Endothelial cell of umbilical vein (primary cell): ENCODE measurements at regions not wholly inside any gene's neighbourhood (a gene's known extent, or its start where the extent isn't known, plus 50 kb on each side); places are given as distances from the start of the nearest gene placed in this dataset.

Experiments
- BruUV-seq: library from RNA; stranded (reverse); fragments of 400-500 nt; replicated peaks from 2 replicates; lab custom pipeline; 2021; lab: Mats Ljungman, UMichigan
- CTCF ChIA-PET: fragments of 300-600, 350-600 bp; sonication (Branson Sonifier 250); formaldehyde crosslinking; loops from one replicate; lab custom pipeline; 2021; ENCODE audit warnings: antibody characterized with exemption, inconsistent platforms; lab: Charles Lee
- POLR2A ChIA-PET: fragments of 300-600, 350-600 bp; sonication (Branson Sonifier 250); formaldehyde crosslinking; loops from one replicate; lab custom pipeline; 2021; ENCODE audit warnings: antibody characterized with exemption, inconsistent platforms; lab: Charles Lee
- DNase-seq: peaks from one replicate; pipeline ENCODE4 v3.0.0-alpha.2; 2011; ENCODE audit warnings: low read depth, low spot score
- FAIRE-seq: peaks from 2 replicates; lab custom pipeline; 2011; peaks lifted over from hg19 to GRCh38; lab: Jason Lieb, UNC
- H2AFZ ChIP-seq: 2 replicates; pipeline ENCODE4 v1.6.0; 2012; ENCODE audit warnings: low read depth, low read length, control low read depth, inconsistent platforms
- H3K27ac ChIP-seq: 2 replicates; pipeline ENCODE4 v1.5.1; 2011; ENCODE audit warnings: low read depth, mild to moderate bottlenecking, control low read depth, low read length, moderate library complexity; ENCODE audit not compliant: insufficient read depth
- H3K27me3 ChIP-seq, 2 experiments: 2 replicates each; pipeline versions ENCODE4 v1.6.0 to v1.6.1; 2011; ENCODE audit warnings: low read length in 2 of 2, mixed read lengths in 1 of 2; ENCODE audit not compliant: control insufficient read depth in 2 of 2, insufficient read depth in 2 of 2
- H3K36me3 ChIP-seq, 2 experiments: 2 replicates in 1 of 2; 3 replicates in 1 of 2; pipeline ENCODE4 v1.5.1; 2011; ENCODE audit warnings: low read length in 2 of 2, mild to moderate bottlenecking in 1 of 2, moderate library complexity in 1 of 2; ENCODE audit not compliant: control insufficient read depth in 2 of 2, insufficient read depth in 2 of 2; ENCODE audit errors: extremely low read depth in 1 of 2
- H3K4me1 ChIP-seq: 3 replicates; pipeline ENCODE4 v1.5.1; 2011; ENCODE audit warnings: mild to moderate bottlenecking, low read length; ENCODE audit not compliant: control insufficient read depth, insufficient read depth; ENCODE audit errors: extremely low read depth
- H3K4me2 ChIP-seq: 2 replicates; pipeline ENCODE4 v1.6.1; 2011; ENCODE audit warnings: low read length, control low read depth, mixed read lengths; ENCODE audit not compliant: insufficient read depth
- H3K4me3 ChIP-seq, 3 experiments: fragments of 200-600 bp in 1 of 3; sonication (generic), shearing (Covaris generic) in 1 of 3; replicated peaks in 1 of 3; 2 replicates each; pipeline ENCODE4 v1.5.1; 2011 to 2016; ENCODE audit warnings: control low read depth in 3 of 3, low read length in 3 of 3, mild to moderate bottlenecking in 2 of 3, inconsistent platforms in 1 of 3, low read depth in 1 of 3, moderate library complexity in 1 of 3; ENCODE audit not compliant: insufficient read depth in 1 of 3
- H3K79me2 ChIP-seq: 2 replicates; pipeline ENCODE4 v1.6.0; 2012; ENCODE audit warnings: low read length, inconsistent platforms; ENCODE audit not compliant: control insufficient read depth, insufficient read depth
- H3K9ac ChIP-seq: replicated peaks from 2 replicates; pipeline ENCODE3; 2011; ENCODE audit warnings: low read length, control low read depth; ENCODE audit not compliant: insufficient read depth; ENCODE audit errors: extremely low read depth
- H3K9me1 ChIP-seq: replicated peaks from 3 replicates; pipeline ENCODE4 v1.6.0; 2011; ENCODE audit warnings: mild to moderate bottlenecking, low read length; ENCODE audit not compliant: control insufficient read depth, insufficient read depth; ENCODE audit errors: extremely low read depth
- H3K9me3 ChIP-seq: replicated peaks from 2 replicates; pipeline ENCODE4 v1.5.1; 2012; ENCODE audit warnings: low read length, inconsistent platforms; ENCODE audit not compliant: control insufficient read depth, insufficient read depth
- H4K20me1 ChIP-seq: replicated peaks from 2 replicates; pipeline ENCODE3; 2011; ENCODE audit warnings: mild to moderate bottlenecking, low read length; ENCODE audit not compliant: control insufficient read depth, insufficient read depth; ENCODE audit errors: extremely low read depth
- CTCF ChIP-seq, 2 donors: IDR thresholded peaks; 1 replicate in 1 of 2; 2 replicates in 1 of 2; pipeline ENCODE4 v1.5.1; 2011; ENCODE audit warnings: low read length in 2 of 2, mild to moderate bottlenecking in 2 of 2, moderate library complexity in 2 of 2, control low read depth in 1 of 2, inconsistent platforms in 1 of 2, low read depth in 1 of 2; ENCODE audit not compliant: insufficient read depth in 1 of 2; ENCODE audit errors: extremely low read depth in 1 of 2
- EZH2 ChIP-seq: IDR thresholded peaks from 2 replicates; pipeline ENCODE4 v1.6.1; 2012; ENCODE audit warnings: borderline replicate concordance, low read depth, mild to moderate bottlenecking, moderate library complexity, low read length, inconsistent platforms; ENCODE audit not compliant: severe bottlenecking
- FOS ChIP-seq: IDR thresholded peaks from 2 replicates; pipeline ENCODE4 v1.6.1; 2011; ENCODE audit warnings: mild to moderate bottlenecking, low read length, moderate library complexity, borderline replicate concordance; ENCODE audit not compliant: insufficient read depth
- GATA2 ChIP-seq: IDR thresholded peaks from 2 replicates; pipeline ENCODE4 v1.7.0; 2011; ENCODE audit warnings: low read depth, mild to moderate bottlenecking, moderate library complexity, mixed read lengths, low read length; ENCODE audit not compliant: insufficient read length, insufficient read depth
- JUN ChIP-seq: IDR thresholded peaks from 2 replicates; pipeline ENCODE4 v1.6.1; 2011; ENCODE audit warnings: borderline replicate concordance, low read depth; ENCODE audit not compliant: insufficient read length, insufficient read depth
- MYC ChIP-seq: IDR thresholded peaks from one replicate; pipeline ENCODE4 v1.6.1; 2011; ENCODE audit warnings: mild to moderate bottlenecking, low read depth, low read length
- POLR2A ChIP-seq: IDR thresholded peaks from 2 replicates; pipeline ENCODE4 v1.6.1; 2012; ENCODE audit warnings: low read depth, mild to moderate bottlenecking, control low read depth, low read length
- POLR2AphosphoS5 ChIP-seq: IDR thresholded peaks from 2 replicates; pipeline ENCODE4 v1.6.1; 2012; ENCODE audit warnings: low read depth, mild to moderate bottlenecking, control low read depth, low read length, moderate library complexity; ENCODE audit not compliant: insufficient read depth
- dilution Hi-C: fragments of 300-500 bp; cut with MboI; formaldehyde crosslinking; loops from one replicate; pipeline ENCODE4 v1.15.0; 2019; ENCODE audit warnings: low sequenced_read_pairs; ENCODE audit not compliant: extremely low pct_ligation_motif_present
- intact Hi-C: fragments of 100-400 bp; cut with micrococcal nuclease; formaldehyde crosslinking; loops from one replicate; pipeline ENCODE4 v1.10.0; 2022
- TF ChIP-seq, protein P1 (sequence below): IDR thresholded peaks from 2 replicates; pipeline ENCODE4 v1.6.1; 2011; ENCODE audit not compliant: insufficient read depth, insufficient read length

GRCh38 chr21:17427157-17427556, 85.7 kb upstream of the CXADR start:
- H4K20me1 ChIP-seq, result no peaks in the 10 kb centered on the region
- BruUV-seq, result no TSS peak
- intact Hi-C loops (no loop called here), dilution Hi-C loops (no loop called here)
- no peak overlapping the region for H3K9ac ChIP-seq
- POLR2A ChIA-PET, result no interaction called here
- H3K27me3 ChIP-seq, result no peaks in the 10 kb centered on the region
- no peaks in the 10 kb centered on the region for H3K79me2 ChIP-seq
- no peak for DNase-seq
- no peak overlapping the region for H2AFZ ChIP-seq
- TF ChIP-seq MYC (no peak), FOS (no peak), POLR2A (no peak), CTCF (IDR thresholded peaks at IDR 0.05; ENCODE audit: extremely low read depth in 1 of 2, insufficient read depth in 1 of 2, low read depth in 1 of 2, low read length in 2 of 2) (no peak), EZH2 (no peak), POLR2AphosphoS5 (no peak), GATA2 (no peak), JUN (no peak)
- TF ChIP-seq, protein P1, sequence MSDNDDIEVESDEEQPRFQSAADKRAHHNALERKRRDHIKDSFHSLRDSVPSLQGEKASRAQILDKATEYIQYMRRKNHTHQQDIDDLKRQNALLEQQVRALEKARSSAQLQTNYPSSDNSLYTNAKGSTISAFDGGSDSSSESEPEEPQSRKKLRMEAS, result no peak
- no peak overlapping the region for H3K4me2 ChIP-seq
- no peak overlapping the region for H3K27ac ChIP-seq
- H3K4me3 ChIP-seq, result no peak overlapping the region
- no peaks in the 10 kb centered on the region for H3K4me1 ChIP-seq
- CTCF ChIA-PET, result no interaction called here
- no peaks in the 10 kb centered on the region for H3K9me1 ChIP-seq
- H3K9me3 ChIP-seq, result no peaks in the 10 kb centered on the region
- FAIRE-seq, result no peak
- H3K36me3 ChIP-seq, result no peaks in the 10 kb centered on the region
